ENCODE measurements at regions not wholly inside any gene's neighbourhood (a gene's known extent, or its start where the extent isn't known, plus 50 kb on each side); places are given as distances from the start of the nearest gene placed in this dataset.

- Histone ChIP-seq H3K36me3 (ENCODE audit: insufficient read depth, insufficient read length, low read length) (no peaks in the 10 kb centered on the region), H3K4me1 (ENCODE audit: insufficient read depth, insufficient read length) (no peaks in the 10 kb centered on the region), H3K9ac (ENCODE audit: insufficient read length, low read depth) (no peak overlapping the region), H3K4me3 (ENCODE audit: insufficient read length, low read depth) (no peak overlapping the region), H3K27me3 (ENCODE audit: insufficient read depth, insufficient read length) (no peaks in the 10 kb centered on the region), H3K9me3 (ENCODE audit: insufficient read depth, low read length) (peaks cover 3% of the 10 kb centered on the region; the same call in 1 of the 2 replicates)
- no peak for TF ChIP-seq SUZ12 (IDR thresholded peaks at IDR 0.05; ENCODE audit: extremely low read depth, insufficient read depth, insufficient read length)
- TF ChIP-seq YY1 (IDR thresholded peaks at IDR 0.05; ENCODE audit: insufficient read depth, insufficient read length) = no peak
- TF ChIP-seq ZNF274 (IDR thresholded peaks at IDR 0.05; ENCODE audit: low read depth, low read length) = no peak
- DNase-seq (ENCODE audit: low read depth, low spot score) = no peak
These were observed 425.7 kb downstream of the ATP23 start for GRCh38 chr12:58367041-58367440.

- no peak overlapping the region for H3K9ac ChIP-seq (ENCODE audit: insufficient read length, low read depth)
- TF ChIP-seq ZNF274 (IDR thresholded peaks at IDR 0.05; ENCODE audit: low read depth, low read length) (no peak), SUZ12 (IDR thresholded peaks at IDR 0.05; ENCODE audit: extremely low read depth, insufficient read depth, insufficient read length) (no peak), YY1 (IDR thresholded peaks at IDR 0.05; ENCODE audit: insufficient read depth, insufficient read length) (no peak)
- H3K27me3 ChIP-seq (ENCODE audit: insufficient read depth, insufficient read length) = no peaks in the 10 kb centered on the region
- H3K4me3 ChIP-seq (ENCODE audit: insufficient read length, low read depth) = no peak overlapping the region
- DNase-seq (ENCODE audit: low read depth, low spot score) = no peak
- H3K9me3 ChIP-seq (ENCODE audit: insufficient read depth, low read length) = peaks cover 3% of the 10 kb centered on the region; the same call in 1 of the 2 replicates
- no peaks in the 10 kb centered on the region for H3K4me1 ChIP-seq (ENCODE audit: insufficient read depth, insufficient read length)
- H3K36me3 ChIP-seq (ENCODE audit: insufficient read depth, insufficient read length, low read length) = no peaks in the 10 kb centered on the region
These were observed 426.6 kb downstream of the ATP23 start for GRCh38 chr12:58368001-58368400.

GRCh38 chr12:58369576-58369975 lies 428.2 kb downstream of the ATP23 start:
- peaks cover 3% of the 10 kb centered on the region; the same call in 1 of the 2 replicates for H3K9me3 ChIP-seq (ENCODE audit: insufficient read depth, low read length)
- H3K4me3 ChIP-seq (ENCODE audit: insufficient read length, low read depth) = no peak overlapping the region
- no peak for TF ChIP-seq ZNF274 (IDR thresholded peaks at IDR 0.05; ENCODE audit: low read depth, low read length)
- no peak for TF ChIP-seq YY1 (IDR thresholded peaks at IDR 0.05; ENCODE audit: insufficient read depth, insufficient read length)
- TF ChIP-seq SUZ12 (IDR thresholded peaks at IDR 0.05; ENCODE audit: extremely low read depth, insufficient read depth, insufficient read length) = no peak
- H3K27me3 ChIP-seq (ENCODE audit: insufficient read depth, insufficient read length) = no peaks in the 10 kb centered on the region
- no peaks in the 10 kb centered on the region for H3K4me1 ChIP-seq (ENCODE audit: insufficient read depth, insufficient read length)
- no peaks in the 10 kb centered on the region for H3K36me3 ChIP-seq (ENCODE audit: insufficient read depth, insufficient read length, low read length)
- DNase-seq (ENCODE audit: low read depth, low spot score) = no peak
- H3K9ac ChIP-seq (ENCODE audit: insufficient read length, low read depth) = no peak overlapping the region

GRCh38 chr12:58372298-58372697 lies 430.9 kb downstream of the ATP23 start:
- H3K4me1 ChIP-seq (ENCODE audit: insufficient read depth, insufficient read length) = no peaks in the 10 kb centered on the region
- H3K9me3 ChIP-seq (ENCODE audit: insufficient read depth, low read length) = peaks cover 3% of the 10 kb centered on the region; the same call in 1 of the 2 replicates
- H3K36me3 ChIP-seq (ENCODE audit: insufficient read depth, insufficient read length, low read length) = no peaks in the 10 kb centered on the region
- TF ChIP-seq YY1 (IDR thresholded peaks at IDR 0.05; ENCODE audit: insufficient read depth, insufficient read length) (no peak), SUZ12 (IDR thresholded peaks at IDR 0.05; ENCODE audit: extremely low read depth, insufficient read depth, insufficient read length) (no peak)
- no peaks in the 10 kb centered on the region for H3K27me3 ChIP-seq (ENCODE audit: insufficient read depth, insufficient read length)
- H3K4me3 ChIP-seq (ENCODE audit: insufficient read length, low read depth) = no peak overlapping the region
- DNase-seq (ENCODE audit: low read depth, low spot score) = no peak
- H3K9ac ChIP-seq (ENCODE audit: insufficient read length, low read depth) = no peak overlapping the region

GRCh38 chr12:58378028-58378427 lies 436.7 kb downstream of the ATP23 start:
- Histone ChIP-seq H3K9me3 (ENCODE audit: insufficient read depth, low read length) (no peaks in the 10 kb centered on the region), H3K27me3 (ENCODE audit: insufficient read depth, insufficient read length) (no peaks in the 10 kb centered on the region), H3K4me3 (ENCODE audit: insufficient read length, low read depth) (no peak overlapping the region), H3K9ac (ENCODE audit: insufficient read length, low read depth) (no peak overlapping the region), H3K36me3 (ENCODE audit: insufficient read depth, insufficient read length, low read length) (no peaks in the 10 kb centered on the region), H3K4me1 (ENCODE audit: insufficient read depth, insufficient read length) (no peaks in the 10 kb centered on the region)
- TF ChIP-seq SUZ12 (IDR thresholded peaks at IDR 0.05; ENCODE audit: extremely low read depth, insufficient read depth, insufficient read length) = no peak
- TF ChIP-seq YY1 (IDR thresholded peaks at IDR 0.05; ENCODE audit: insufficient read depth, insufficient read length) = no peak
- no peak for TF ChIP-seq ZNF274 (IDR thresholded peaks at IDR 0.05; ENCODE audit: low read depth, low read length)
- DNase-seq (ENCODE audit: low read depth, low spot score) = no peak

- Histone ChIP-seq H3K27me3 (ENCODE audit: insufficient read depth, insufficient read length) (no peaks in the 10 kb centered on the region), H3K9me3 (ENCODE audit: insufficient read depth, low read length) (no peaks in the 10 kb centered on the region), H3K4me3 (ENCODE audit: insufficient read length, low read depth) (no peak overlapping the region), H3K9ac (ENCODE audit: insufficient read length, low read depth) (no peak overlapping the region), H3K36me3 (ENCODE audit: insufficient read depth, insufficient read length, low read length) (no peaks in the 10 kb centered on the region), H3K4me1 (ENCODE audit: insufficient read depth, insufficient read length) (no peaks in the 10 kb centered on the region)
- DNase-seq (ENCODE audit: low read depth, low spot score) = no peak
- no peak for TF ChIP-seq SUZ12 (IDR thresholded peaks at IDR 0.05; ENCODE audit: extremely low read depth, insufficient read depth, insufficient read length)
- TF ChIP-seq ZNF274 (IDR thresholded peaks at IDR 0.05; ENCODE audit: low read depth, low read length) = no peak
- TF ChIP-seq YY1 (IDR thresholded peaks at IDR 0.05; ENCODE audit: insufficient read depth, insufficient read length) = no peak
These were observed 440.2 kb downstream of the ATP23 start for GRCh38 chr12:58381546-58381945.

GRCh38 chr12:58384196-58384595 lies 442.8 kb downstream of the ATP23 start:
- Histone ChIP-seq H3K4me1 (ENCODE audit: insufficient read depth, insufficient read length) (no peaks in the 10 kb centered on the region), H3K9ac (ENCODE audit: insufficient read length, low read depth) (no peak overlapping the region), H3K36me3 (ENCODE audit: insufficient read depth, insufficient read length, low read length) (no peaks in the 10 kb centered on the region), H3K27me3 (ENCODE audit: insufficient read depth, insufficient read length) (no peaks in the 10 kb centered on the region), H3K4me3 (ENCODE audit: insufficient read length, low read depth) (no peak overlapping the region), H3K9me3 (ENCODE audit: insufficient read depth, low read length) (no peaks in the 10 kb centered on the region)
- no peak for TF ChIP-seq ZNF274 (IDR thresholded peaks at IDR 0.05; ENCODE audit: low read depth, low read length)
- no peak for TF ChIP-seq SUZ12 (IDR thresholded peaks at IDR 0.05; ENCODE audit: extremely low read depth, insufficient read depth, insufficient read length)
- no peak for TF ChIP-seq YY1 (IDR thresholded peaks at IDR 0.05; ENCODE audit: insufficient read depth, insufficient read length)
- DNase-seq (ENCODE audit: low read depth, low spot score) = no peak
